Sigmoid colon (tissue), 6 donors: ENCODE measurements at regions not wholly inside any gene's neighbourhood (a gene's known extent, or its start where the extent isn't known, plus 50 kb on each side); places are given as distances from the start of the nearest gene placed in this dataset.

Source experiments
- DNase-seq: peaks from one replicate; pipeline ENCODE4 v3.0.0-alpha.2; 2019
- H3K27ac ChIP-seq, 4 donors: fragments of 200-600 bp; sonication (generic); one replicate each; pipeline ENCODE4 v1.5.1; 2016 to 2019; ENCODE audit warnings: mild to moderate bottlenecking in 1 of 4
- H3K27me3 ChIP-seq, 3 donors: fragments of 200-600 bp; sonication (generic); one replicate each; pipeline ENCODE4 v1.5.1; 2019; ENCODE audit warnings: mild to moderate bottlenecking in 1 of 3
- H3K36me3 ChIP-seq, 4 donors: fragments of 200-600 bp; sonication (generic); one replicate each; pipeline ENCODE4 v1.5.1; 2016 to 2019
- H3K4me1 ChIP-seq, 4 donors: fragments of 200-600 bp; sonication (generic); one replicate each; pipeline ENCODE4 v1.5.1; 2017 to 2019
- H3K4me3 ChIP-seq, 4 donors: fragments of 200-600 bp; sonication (generic); one replicate each; pipeline ENCODE4 v1.5.1; 2017 to 2019; ENCODE audit warnings: mild to moderate bottlenecking in 2 of 4, moderate library complexity in 1 of 4
- H3K9me3 ChIP-seq, 4 donors: fragments of 200-600 bp in 3 of 4; sonication (generic) in 3 of 4; one replicate each; pipeline versions ENCODE4 v1.5.1 to v1.6.1; 2013 to 2019
- EP300 ChIP-seq, 4 donors: sonication (generic); formaldehyde crosslinking; IDR thresholded peaks; one replicate each; pipeline ENCODE4 v1.6.1; 2017; ENCODE audit warnings: antibody characterized with exemption in 4 of 4
- POLR2A ChIP-seq, 2 donors: fragments of 450-650 bp; IDR thresholded peaks; one replicate each; pipeline ENCODE4 v1.6.1; 2016; ENCODE audit warnings: antibody characterized with exemption in 2 of 2, mild to moderate bottlenecking in 2 of 2, moderate library complexity in 2 of 2
- POLR2AphosphoS5 ChIP-seq, 4 donors: sonication (generic); formaldehyde crosslinking; IDR thresholded peaks; one replicate each; pipeline ENCODE4 v1.6.1; 2017; ENCODE audit warnings: antibody characterized with exemption in 4 of 4
- WGBS, 2 donors: extraction: QIAGEN DNeasy Blood & Tissue Kit; methylation state at CpG; one replicate each; pipeline ENCODE4 v1.1.7; 2013; 5-methylcytosine and 5-hydroxymethylcytosine counted together
- intact Hi-C: fragments of 100-400 bp; cut with DNase I; formaldehyde crosslinking; loops from one replicate; pipeline ENCODE4 v1.15.1; 2023
- TF ChIP-seq, protein P1 (sequence below), 4 experiments: fragments of 450-650 bp in 3 of 4; fragments of 200-600 bp in 1 of 4; IDR thresholded peaks; one replicate each; pipeline ENCODE4 v1.5.1; 2016 to 2019; ENCODE audit warnings: antibody characterized with exemption in 4 of 4, mild to moderate bottlenecking in 3 of 4, moderate library complexity in 2 of 4
- donor health status: healthy with polysubstance abuse.
- donor health status: healthy.

DNA sequence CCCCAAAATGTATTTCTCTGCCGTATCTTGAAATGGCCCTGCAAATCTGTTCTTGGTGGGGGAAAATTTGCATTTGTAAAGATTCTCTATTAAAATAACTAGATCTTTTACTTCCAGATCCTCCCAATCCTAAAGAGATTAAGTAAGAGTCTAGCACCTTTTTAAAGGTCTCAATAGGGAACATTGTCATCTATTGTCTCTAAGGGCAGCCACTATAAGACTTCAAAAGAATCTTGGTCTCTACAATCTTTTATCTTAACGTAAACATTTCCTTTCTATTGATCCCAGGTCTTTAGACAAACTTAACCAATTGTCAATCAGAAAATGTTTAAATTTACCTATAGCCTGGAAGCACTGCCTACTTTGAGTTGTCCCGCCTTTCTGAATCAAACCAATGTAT is 1313.3 kb downstream of the ROBO2 start:
- H3K36me3 ChIP-seq, result no peaks in the 10 kb centered on the region
- 90 to 93% methylated on average over 3 of the region's 3 CpGs for WGBS, 2 donors
- TF ChIP-seq POLR2AphosphoS5 (IDR thresholded peaks at IDR 0.05) (no peak), EP300 (IDR thresholded peaks at IDR 0.05) (no peak), POLR2A (IDR thresholded peaks at IDR 0.05) (no peak)
- TF ChIP-seq, protein P1, sequence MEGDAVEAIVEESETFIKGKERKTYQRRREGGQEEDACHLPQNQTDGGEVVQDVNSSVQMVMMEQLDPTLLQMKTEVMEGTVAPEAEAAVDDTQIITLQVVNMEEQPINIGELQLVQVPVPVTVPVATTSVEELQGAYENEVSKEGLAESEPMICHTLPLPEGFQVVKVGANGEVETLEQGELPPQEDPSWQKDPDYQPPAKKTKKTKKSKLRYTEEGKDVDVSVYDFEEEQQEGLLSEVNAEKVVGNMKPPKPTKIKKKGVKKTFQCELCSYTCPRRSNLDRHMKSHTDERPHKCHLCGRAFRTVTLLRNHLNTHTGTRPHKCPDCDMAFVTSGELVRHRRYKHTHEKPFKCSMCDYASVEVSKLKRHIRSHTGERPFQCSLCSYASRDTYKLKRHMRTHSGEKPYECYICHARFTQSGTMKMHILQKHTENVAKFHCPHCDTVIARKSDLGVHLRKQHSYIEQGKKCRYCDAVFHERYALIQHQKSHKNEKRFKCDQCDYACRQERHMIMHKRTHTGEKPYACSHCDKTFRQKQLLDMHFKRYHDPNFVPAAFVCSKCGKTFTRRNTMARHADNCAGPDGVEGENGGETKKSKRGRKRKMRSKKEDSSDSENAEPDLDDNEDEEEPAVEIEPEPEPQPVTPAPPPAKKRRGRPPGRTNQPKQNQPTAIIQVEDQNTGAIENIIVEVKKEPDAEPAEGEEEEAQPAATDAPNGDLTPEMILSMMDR (IDR thresholded peaks at IDR 0.05), result no peak
- no peaks in the 10 kb centered on the region for H3K27me3 ChIP-seq
- DNase-seq, result no peak
- H3K27ac ChIP-seq, result no peak overlapping the region
- H3K4me1 ChIP-seq, result no peaks in the 10 kb centered on the region
- no peaks in the 10 kb centered on the region for H3K9me3 ChIP-seq
- no peak overlapping the region for H3K4me3 ChIP-seq
- intact Hi-C loops, result no loop called here

GRCh38 chr3:78360849-78361248 is 1321.0 kb downstream of the ROBO2 start:
- no peaks in the 10 kb centered on the region for H3K27me3 ChIP-seq
- H3K9me3 ChIP-seq, result no peaks in the 10 kb centered on the region
- H3K27ac ChIP-seq, result no peak overlapping the region
- H3K4me1 ChIP-seq, result no peaks in the 10 kb centered on the region
- H3K36me3 ChIP-seq, result no peaks in the 10 kb centered on the region
- intact Hi-C loops, result no loop called here
- WGBS, 2 donors, result 67 to 86% methylated on average over 4 of the region's 4 CpGs
- no peak overlapping the region for H3K4me3 ChIP-seq
- TF ChIP-seq POLR2A (IDR thresholded peaks at IDR 0.05), result no peak
- TF ChIP-seq POLR2AphosphoS5 (IDR thresholded peaks at IDR 0.05), result no peak
- TF ChIP-seq, protein P1 (IDR thresholded peaks at IDR 0.05), result no peak
- TF ChIP-seq EP300 (IDR thresholded peaks at IDR 0.05), result no peak
- DNase-seq, result no peak

GRCh38 chr3:78368636-78369345 is 1328.9 kb downstream of the ROBO2 start:
- H3K4me3 ChIP-seq, result no peak overlapping the region
- intact Hi-C loops, result no loop called here
- H3K9me3 ChIP-seq, result no peaks in the 10 kb centered on the region
- no peak for DNase-seq
- H3K27me3 ChIP-seq, result no peaks in the 10 kb centered on the region
- no peak overlapping the region for H3K27ac ChIP-seq
- 27 to 58% methylated on average over 8 of the region's 8 CpGs for WGBS, 2 donors
- no peaks in the 10 kb centered on the region for H3K36me3 ChIP-seq
- TF ChIP-seq EP300 (IDR thresholded peaks at IDR 0.05), result no peak
- TF ChIP-seq POLR2AphosphoS5 (IDR thresholded peaks at IDR 0.05), result no peak
- TF ChIP-seq, protein P1 (IDR thresholded peaks at IDR 0.05), result no peak
- TF ChIP-seq POLR2A (IDR thresholded peaks at IDR 0.05), result no peak
- no peaks in the 10 kb centered on the region for H3K4me1 ChIP-seq

DNA sequence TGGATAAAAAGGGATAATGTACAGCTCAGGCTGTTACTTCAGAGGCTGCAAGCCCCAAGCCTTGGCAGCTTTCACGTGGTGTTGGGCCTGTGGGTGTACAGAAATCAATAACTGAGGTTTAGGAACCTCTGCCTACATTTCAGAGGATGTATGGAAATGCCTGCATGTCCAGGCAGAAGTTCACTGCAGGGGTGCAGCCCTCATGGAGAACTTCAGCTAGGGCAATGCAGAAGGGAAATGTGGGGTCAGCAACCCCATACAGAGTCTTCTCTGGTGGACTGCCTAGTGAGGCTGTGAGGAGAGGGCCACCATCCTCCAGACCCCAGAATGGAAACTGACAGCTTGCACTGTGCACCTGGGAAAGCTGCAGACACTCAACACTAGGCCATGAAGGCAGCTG is 1350.3 kb downstream of the ROBO2 start:
- Histone ChIP-seq H3K27me3 (no peaks in the 10 kb centered on the region), H3K9me3 (peaks cover 0 to 2% (median 0%) of the 10 kb centered on the region in 4 donors), H3K4me3 (no peak overlapping the region), H3K36me3 (no peaks in the 10 kb centered on the region), H3K4me1 (no peaks in the 10 kb centered on the region), H3K27ac (no peak overlapping the region)
- 8 to 32% methylated on average over 1 of the region's 1 CpG for WGBS, 2 donors
- intact Hi-C loops, result no loop called here
- TF ChIP-seq EP300 (IDR thresholded peaks at IDR 0.05) (no peak), POLR2AphosphoS5 (IDR thresholded peaks at IDR 0.05) (no peak), POLR2A (IDR thresholded peaks at IDR 0.05) (no peak)
- TF ChIP-seq, protein P1 (IDR thresholded peaks at IDR 0.05), result no peak
- DNase-seq, result no peak

GRCh38 chr3:78398401-78398800 is 1358.5 kb downstream of the ROBO2 start:
- Histone ChIP-seq H3K36me3 (no peaks in the 10 kb centered on the region), H3K27me3 (no peaks in the 10 kb centered on the region), H3K9me3 (no peaks in the 10 kb centered on the region), H3K4me3 (no peak overlapping the region), H3K27ac (no peak overlapping the region), H3K4me1 (no peaks in the 10 kb centered on the region)
- TF ChIP-seq POLR2A (IDR thresholded peaks at IDR 0.05) (no peak), EP300 (IDR thresholded peaks at IDR 0.05) (no peak), POLR2AphosphoS5 (IDR thresholded peaks at IDR 0.05) (no peak)
- TF ChIP-seq, protein P1 (IDR thresholded peaks at IDR 0.05), result no peak
- intact Hi-C loops, result no loop called here
- 48 to 73% methylated on average over 2 of the region's 2 CpGs for WGBS, 2 donors
- no peak for DNase-seq
